ENCODE measurements at regions not wholly inside any gene's neighbourhood (a gene's known extent, or its start where the extent isn't known, plus 50 kb on each side); places are given as distances from the start of the nearest gene placed in this dataset.

- Histone ChIP-seq H3K23me2 (ENCODE audit: insufficient read length, low read depth, low read length, poor library complexity, severe bottlenecking) (no peaks in the 10 kb centered on the region), H2BK15ac (ENCODE audit: low read depth, low read length) (no peak overlapping the region), H3K56ac (ENCODE audit: insufficient read length, low read depth, low read length) (no peak overlapping the region), H3K23ac (ENCODE audit: insufficient read length, low read depth, low read length) (no peak overlapping the region), H3K9ac (ENCODE audit: extremely low read depth, insufficient read length, low read length) (no peak overlapping the region), H2BK5ac (ENCODE audit: insufficient read length, low read length) (no peak overlapping the region), H3K18ac (ENCODE audit: insufficient read length, low read depth, low read length) (no peak overlapping the region), H4K91ac (ENCODE audit: insufficient read length, low read depth, low read length) (no peak overlapping the region), H3K27ac (ENCODE audit: insufficient read length, low read depth, low read length) (no peak overlapping the region), H3K27me3 (ENCODE audit: insufficient read depth, low read length) (no peaks in the 10 kb centered on the region), H2AFZ (ENCODE audit: low read length) (no peak overlapping the region), H4K5ac (ENCODE audit: insufficient read length, low read depth, low read length) (no peak overlapping the region), H3T11ph (ENCODE audit: low read length) (no peak overlapping the region), H3K79me1 (ENCODE audit: insufficient read depth, low read depth, low read length, poor library complexity, severe bottlenecking) (no peaks in the 10 kb centered on the region), H3K9me3 (ENCODE audit: control insufficient read depth, low read depth, low read length) (no peaks in the 10 kb centered on the region), H3K4me2 (ENCODE audit: insufficient read depth, insufficient read length, low read length) (no peak overlapping the region), H3K79me2 (ENCODE audit: insufficient read depth, low read length) (no peaks in the 10 kb centered on the region), H2BK12ac (ENCODE audit: insufficient read length, low read depth, low read length) (no peak overlapping the region), H4K8ac (replicated peaks; ENCODE audit: insufficient read length, low read depth, low read length) (no peak overlapping the region), H3K14ac (ENCODE audit: insufficient read depth, low read length) (no peak overlapping the region), H2BK20ac (ENCODE audit: low read depth, low read length, poor library complexity, severe bottlenecking) (no peak overlapping the region), H3K4me1 (ENCODE audit: insufficient read depth, low read length) (no peaks in the 10 kb centered on the region), H4K20me1 (ENCODE audit: control insufficient read depth, insufficient read depth, insufficient read length) (no peaks in the 10 kb centered on the region), H2BK120ac (ENCODE audit: low read depth, low read length, poor library complexity, severe bottlenecking) (no peak overlapping the region), H2AK5ac (ENCODE audit: insufficient read length, low read length) (no peak overlapping the region), H3K4ac (ENCODE audit: low read depth, low read length) (no peak overlapping the region)
- Mint-ChIP-seq H3K27me3 (ENCODE audit: low read depth) (no peaks in the 10 kb centered on the region), H3K36me3 (ENCODE audit: insufficient read depth in 1 of 3, low read depth in 3 of 3) (peaks cover 4 to 8% (median 4%) of the 10 kb centered on the region in 3 experiments; a peak in 4 of 7 replicates), H3K9me3 (peaks cover 10 to 13% of the 10 kb centered on the region in 2 experiments; a peak in 3 of 5 replicates), H3K27ac (no peak overlapping the region), H3K4me1 (no peaks in the 10 kb centered on the region), H3K4me3 (no peak overlapping the region)
- DNase-seq: no peak
- no peak for TF ChIP-seq CTCF (conservative IDR thresholded peaks at IDR 0.05)
- WGBS (ENCODE audit: extremely low coverage, insufficient read length, low lambda C conversion rate): no CpG with 5 or more reads among the region's 10 CpGs
Observed at GRCh38 chr5:99138911-99139310, 210.1 kb upstream of the CHD1 start.
